Testis (tissue), 2 donors: ENCODE measurements at regions not wholly inside any gene's neighbourhood (a gene's known extent, or its start where the extent isn't known, plus 50 kb on each side); places are given as distances from the start of the nearest gene placed in this dataset.

ENCODE experiments used
- DNase-seq: peaks from one replicate; pipeline ENCODE4 v3.0.0-alpha.2; 2019
- H3K27ac ChIP-seq, 2 donors: fragments of 200-600 bp; sonication (generic); one replicate each; pipeline ENCODE4 v1.5.1; 2019
- H3K27me3 ChIP-seq: fragments of 200-600 bp; sonication (generic); one replicate; pipeline ENCODE4 v1.5.1; 2019
- H3K36me3 ChIP-seq: fragments of 200-600 bp; sonication (generic); one replicate; pipeline ENCODE4 v1.5.1; 2017; ENCODE audit warnings: low read depth; ENCODE audit errors: missing control alignments
- H3K4me1 ChIP-seq: fragments of 200-600 bp; sonication (generic); one replicate; pipeline ENCODE4 v1.5.1; 2019
- H3K4me3 ChIP-seq, 2 donors: fragments of 200-600 bp; sonication (generic); one replicate each; pipeline ENCODE4 v1.5.1; 2017 to 2019
- H3K9me3 ChIP-seq: fragments of 200-600 bp; sonication (generic); one replicate; pipeline ENCODE4 v1.5.1; 2017
- POLR2A ChIP-seq: fragments of 450-650 bp; IDR thresholded peaks from one replicate; pipeline ENCODE4 v1.6.1; 2017; ENCODE audit warnings: antibody characterized with exemption, mild to moderate bottlenecking, moderate library complexity
- WGBS, 2 donors: methylation state at CpG; one replicate each; pipeline ENCODE4 v1.1.5; 2018; 5-methylcytosine and 5-hydroxymethylcytosine counted together
- intact Hi-C: fragments of 100-400 bp; cut with DNase I; formaldehyde crosslinking; loops from one replicate; pipeline ENCODE4 v1.15.1; 2023; ENCODE audit warnings: low total_unique reads
- TF ChIP-seq, protein P1 (sequence below), 3 experiments: fragments of 450-650 bp in 2 of 3; fragments of 200-600 bp in 1 of 3; sonication (generic) in 1 of 3; IDR thresholded peaks; one replicate each; pipeline ENCODE4 v1.5.1; 2016 to 2019; ENCODE audit warnings: antibody characterized with exemption in 3 of 3, mild to moderate bottlenecking in 2 of 3, moderate library complexity in 1 of 3

DNA sequence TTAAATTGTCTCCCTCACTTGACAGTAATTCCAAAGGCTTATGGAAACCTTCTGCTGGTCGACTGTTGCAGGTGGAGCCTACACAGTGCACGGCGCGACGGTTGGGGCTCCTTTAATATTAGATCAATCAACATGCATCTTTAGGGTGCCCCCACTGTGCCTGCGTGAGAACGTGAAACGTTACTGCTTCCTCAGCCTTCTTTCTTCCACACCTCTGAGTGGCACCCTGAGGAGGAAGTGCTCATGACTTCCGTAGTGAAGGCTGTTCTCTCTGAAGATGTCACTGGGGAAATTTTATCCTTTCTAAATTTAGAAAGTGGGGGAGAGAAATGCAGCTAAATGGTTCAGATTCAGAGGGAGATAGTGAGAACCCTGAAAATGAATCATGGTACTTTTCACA lies 184.0 kb upstream of the ZFP42 start:
- Histone ChIP-seq H3K27me3 (no peaks in the 10 kb centered on the region), H3K4me1 (no peaks in the 10 kb centered on the region), H3K9me3 (no peaks in the 10 kb centered on the region), H3K27ac (no peak overlapping the region), H3K4me3 (no peak overlapping the region), H3K36me3 (no peaks in the 10 kb centered on the region)
- TF ChIP-seq, protein P1, sequence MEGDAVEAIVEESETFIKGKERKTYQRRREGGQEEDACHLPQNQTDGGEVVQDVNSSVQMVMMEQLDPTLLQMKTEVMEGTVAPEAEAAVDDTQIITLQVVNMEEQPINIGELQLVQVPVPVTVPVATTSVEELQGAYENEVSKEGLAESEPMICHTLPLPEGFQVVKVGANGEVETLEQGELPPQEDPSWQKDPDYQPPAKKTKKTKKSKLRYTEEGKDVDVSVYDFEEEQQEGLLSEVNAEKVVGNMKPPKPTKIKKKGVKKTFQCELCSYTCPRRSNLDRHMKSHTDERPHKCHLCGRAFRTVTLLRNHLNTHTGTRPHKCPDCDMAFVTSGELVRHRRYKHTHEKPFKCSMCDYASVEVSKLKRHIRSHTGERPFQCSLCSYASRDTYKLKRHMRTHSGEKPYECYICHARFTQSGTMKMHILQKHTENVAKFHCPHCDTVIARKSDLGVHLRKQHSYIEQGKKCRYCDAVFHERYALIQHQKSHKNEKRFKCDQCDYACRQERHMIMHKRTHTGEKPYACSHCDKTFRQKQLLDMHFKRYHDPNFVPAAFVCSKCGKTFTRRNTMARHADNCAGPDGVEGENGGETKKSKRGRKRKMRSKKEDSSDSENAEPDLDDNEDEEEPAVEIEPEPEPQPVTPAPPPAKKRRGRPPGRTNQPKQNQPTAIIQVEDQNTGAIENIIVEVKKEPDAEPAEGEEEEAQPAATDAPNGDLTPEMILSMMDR (IDR thresholded peaks at IDR 0.05): no peak
- TF ChIP-seq POLR2A: no peak
- no peak for DNase-seq
- WGBS, 2 donors: 64 to 76% methylated on average over 9 of the region's 9 CpGs
- intact Hi-C loops: no loop called here

DNA sequence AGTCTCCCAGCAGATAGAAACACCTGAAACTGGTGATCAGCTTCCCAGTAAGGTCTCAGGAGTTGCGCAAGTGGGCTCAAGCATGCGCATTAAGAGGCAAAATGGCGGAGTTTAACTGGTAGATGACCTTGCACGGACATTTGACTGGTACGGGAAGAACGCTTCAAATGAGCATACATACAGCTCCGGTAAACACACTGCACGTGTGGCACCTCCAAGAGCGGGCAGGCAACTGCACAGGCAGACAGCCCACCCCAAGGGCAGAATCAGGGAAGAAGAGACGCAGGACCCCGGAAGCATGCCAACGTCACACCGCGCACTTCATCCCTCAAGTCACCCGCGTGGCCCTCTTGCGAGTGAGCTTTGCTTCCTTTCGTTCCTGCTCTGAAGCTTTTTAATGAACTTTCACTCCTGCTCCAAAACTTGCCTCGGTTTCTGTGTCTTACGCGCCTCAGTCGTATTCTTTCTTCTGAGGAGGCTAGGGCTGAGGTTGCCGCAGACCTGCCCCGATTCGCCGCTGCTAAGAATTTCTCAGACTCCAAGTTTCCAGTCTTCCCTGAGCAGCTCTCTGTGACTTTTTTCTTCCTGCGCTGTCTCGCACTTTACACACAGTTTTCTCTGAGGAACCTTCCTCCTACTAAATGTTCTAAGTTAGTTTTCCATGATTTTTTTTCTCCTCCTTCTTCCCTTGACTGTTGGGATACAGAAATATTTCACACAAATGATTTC lies 180.7 kb upstream of the ZFP42 start:
- H3K4me3 ChIP-seq: peak overlapping the region; percentile 49 to 63
- no peaks in the 10 kb centered on the region for H3K27me3 ChIP-seq
- peak; percentile 83 for DNase-seq
- H3K36me3 ChIP-seq: no peaks in the 10 kb centered on the region
- intact Hi-C loops: no loop called here
- H3K4me1 ChIP-seq: no peaks in the 10 kb centered on the region
- TF ChIP-seq POLR2A: no peak
- TF ChIP-seq, protein P1 (IDR thresholded peaks at IDR 0.05): no peak
- H3K27ac ChIP-seq: peak overlapping the region; percentile 53 to 56
- 59 to 63% methylated on average over 26 to 28 of the region's 28 CpGs for WGBS, 2 donors
- H3K9me3 ChIP-seq: no peaks in the 10 kb centered on the region

DNA sequence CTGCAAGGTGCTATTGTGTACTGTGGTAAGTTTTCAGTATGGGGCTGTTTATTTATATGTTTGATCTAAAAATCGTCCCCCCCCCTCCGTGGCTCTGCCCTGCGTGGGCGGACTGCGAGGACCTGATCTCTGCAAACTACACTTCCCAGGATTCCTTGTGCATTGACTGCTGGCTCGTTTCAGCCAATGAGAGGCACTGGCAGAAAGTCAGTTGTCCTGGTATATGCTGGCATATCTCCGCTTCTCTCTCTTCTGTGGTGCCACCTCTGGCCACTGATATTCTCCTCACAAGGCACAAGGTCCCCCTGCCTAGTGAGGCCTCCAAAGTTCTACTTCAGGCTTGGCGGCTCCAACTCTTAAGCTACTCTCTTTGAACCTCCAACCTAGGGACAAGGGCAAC lies 168.8 kb upstream of the ZFP42 start:
- Histone ChIP-seq H3K36me3 (no peaks in the 10 kb centered on the region), H3K4me1 (no peaks in the 10 kb centered on the region), H3K27me3 (no peaks in the 10 kb centered on the region), H3K4me3 (peak overlapping the region in 1 of 2 donors; percentile 23), H3K27ac (no peak overlapping the region), H3K9me3 (no peaks in the 10 kb centered on the region)
- WGBS, 2 donors: 53 to 57% methylated on average over 8 of the region's 8 CpGs
- DNase-seq: peak; percentile 56
- intact Hi-C loops: no loop called here
- no peak for TF ChIP-seq POLR2A
- TF ChIP-seq, protein P1 (IDR thresholded peaks at IDR 0.05): no peak

DNA sequence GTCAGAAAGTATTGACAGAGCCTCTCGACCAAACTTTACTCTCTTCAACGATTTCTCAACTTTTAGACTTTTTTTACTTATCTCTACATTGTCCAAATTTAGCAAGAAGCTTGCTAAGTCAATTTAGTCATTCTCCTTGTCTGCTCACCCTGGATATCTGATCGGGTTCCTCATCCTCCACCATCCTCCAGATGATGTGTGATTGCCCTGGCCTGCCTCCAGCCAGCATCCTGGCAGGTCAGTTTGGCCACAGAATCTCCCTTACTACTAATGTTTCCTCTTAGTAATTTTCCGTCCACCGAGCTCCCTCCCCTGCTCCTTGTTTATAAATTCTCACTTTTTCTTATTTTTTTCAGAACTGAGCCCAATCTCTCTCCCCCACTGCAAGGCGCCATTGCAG lies 167.9 kb upstream of the ZFP42 start:
- H3K27me3 ChIP-seq: no peaks in the 10 kb centered on the region
- H3K4me3 ChIP-seq: peak overlapping the region in 1 of 2 donors; percentile 23
- intact Hi-C loops: no loop called here
- H3K4me1 ChIP-seq: no peaks in the 10 kb centered on the region
- 52 to 61% methylated on average over 6 of the region's 6 CpGs for WGBS, 2 donors
- no peak for DNase-seq
- no peaks in the 10 kb centered on the region for H3K36me3 ChIP-seq
- TF ChIP-seq, protein P1 (IDR thresholded peaks at IDR 0.05): no peak
- no peak for TF ChIP-seq POLR2A
- no peaks in the 10 kb centered on the region for H3K9me3 ChIP-seq
- H3K27ac ChIP-seq: no peak overlapping the region

DNA sequence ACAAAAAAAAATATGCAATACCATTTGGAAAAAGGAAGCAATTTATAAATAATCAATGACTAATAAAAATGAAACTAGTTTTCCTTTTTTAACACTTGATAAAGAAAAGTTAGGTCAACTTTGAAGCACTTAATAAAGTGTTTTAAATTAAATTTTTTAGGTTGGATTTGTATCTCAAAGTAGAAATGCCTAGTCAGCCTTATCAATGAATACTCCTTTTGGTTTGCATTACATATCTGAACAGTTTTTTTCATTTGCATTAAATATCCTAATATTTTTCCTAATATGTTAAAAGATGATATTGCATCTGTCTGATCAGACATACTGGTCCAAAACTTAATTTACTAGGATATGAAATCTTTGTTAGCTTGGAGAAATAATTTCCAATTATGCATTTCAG lies 155.8 kb upstream of the ZFP42 start:
- Histone ChIP-seq H3K4me1 (no peaks in the 10 kb centered on the region), H3K36me3 (no peaks in the 10 kb centered on the region), H3K27ac (no peak overlapping the region), H3K4me3 (no peak overlapping the region), H3K27me3 (no peaks in the 10 kb centered on the region), H3K9me3 (no peaks in the 10 kb centered on the region)
- DNase-seq: no peak
- TF ChIP-seq, protein P1 (IDR thresholded peaks at IDR 0.05): no peak
- TF ChIP-seq POLR2A: no peak
- intact Hi-C loops: no loop called here
